ENCODE measurements at regions not wholly inside any gene's neighbourhood (a gene's known extent, or its start where the extent isn't known, plus 50 kb on each side); places are given as distances from the start of the nearest gene placed in this dataset.
A peak's percentile ranks its signal among the peaks of the same experiment; 100 is the strongest.

DNA sequence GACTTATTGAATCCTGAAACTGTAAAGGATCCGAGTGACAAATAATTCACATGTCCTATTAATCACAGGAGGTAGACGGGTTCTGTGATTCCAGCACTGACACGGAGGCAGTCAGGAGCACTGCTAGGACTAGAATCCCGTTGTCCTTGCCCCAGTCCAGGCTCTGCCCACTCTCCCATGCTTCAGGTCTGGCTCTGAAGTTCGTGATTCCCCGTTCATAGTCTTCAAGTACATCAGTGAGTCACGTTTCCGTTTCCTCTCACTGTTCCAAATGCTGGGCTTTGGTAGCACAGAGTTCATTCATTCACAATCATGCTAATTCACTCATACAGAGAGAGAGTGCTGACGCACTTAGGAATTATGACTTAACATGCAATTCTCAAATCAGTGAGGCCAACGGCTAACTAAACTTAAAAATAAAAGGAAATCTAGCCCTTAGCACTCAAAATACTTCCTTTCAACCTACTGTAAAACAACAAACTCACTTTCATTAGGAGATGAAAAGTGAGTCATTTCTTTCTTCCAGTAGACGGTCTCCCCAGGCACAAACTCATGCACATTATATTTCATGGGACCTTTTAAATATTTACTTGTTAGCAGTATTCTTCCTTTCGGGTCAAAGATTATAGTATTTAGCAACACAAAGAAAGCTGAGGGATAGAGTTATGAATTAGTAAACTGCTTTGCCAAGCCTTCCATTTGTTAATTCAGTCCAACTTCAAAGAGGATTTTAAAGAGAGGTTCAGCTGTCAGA is 94.0 kb upstream of the NHSL1 start (continued):
- no peak for TF ChIP-seq ZNF530 (CRISPR knock-in tag; IDR thresholded peaks at IDR 0.05; ENCODE audit: low read depth)
- TF ChIP-seq SRF (IDR thresholded peaks at IDR 0.05; ENCODE audit: low read depth, low read length) = no peak
- TF ChIP-seq, protein P1, sequence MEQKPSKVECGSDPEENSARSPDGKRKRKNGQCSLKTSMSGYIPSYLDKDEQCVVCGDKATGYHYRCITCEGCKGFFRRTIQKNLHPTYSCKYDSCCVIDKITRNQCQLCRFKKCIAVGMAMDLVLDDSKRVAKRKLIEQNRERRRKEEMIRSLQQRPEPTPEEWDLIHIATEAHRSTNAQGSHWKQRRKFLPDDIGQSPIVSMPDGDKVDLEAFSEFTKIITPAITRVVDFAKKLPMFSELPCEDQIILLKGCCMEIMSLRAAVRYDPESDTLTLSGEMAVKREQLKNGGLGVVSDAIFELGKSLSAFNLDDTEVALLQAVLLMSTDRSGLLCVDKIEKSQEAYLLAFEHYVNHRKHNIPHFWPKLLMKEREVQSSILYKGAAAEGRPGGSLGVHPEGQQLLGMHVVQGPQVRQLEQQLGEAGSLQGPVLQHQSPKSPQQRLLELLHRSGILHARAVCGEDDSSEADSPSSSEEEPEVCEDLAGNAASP (CRISPR knock-in tag; IDR thresholded peaks at IDR 0.05; ENCODE audit: borderline replicate concordance) = peak; percentile 34; the same call in 1 of the 2 replicates
- TF ChIP-seq NR3C1 (CRISPR knock-in tag; IDR thresholded peaks at IDR 0.05) = no peak
- TF ChIP-seq ZNF317 (CRISPR knock-in tag; IDR thresholded peaks at IDR 0.05) = no peak
- no peak for TF ChIP-seq ZNF577 (CRISPR knock-in tag; IDR thresholded peaks at IDR 0.05; ENCODE audit: borderline replicate concordance, low read depth)
- TF ChIP-seq, protein P2, sequence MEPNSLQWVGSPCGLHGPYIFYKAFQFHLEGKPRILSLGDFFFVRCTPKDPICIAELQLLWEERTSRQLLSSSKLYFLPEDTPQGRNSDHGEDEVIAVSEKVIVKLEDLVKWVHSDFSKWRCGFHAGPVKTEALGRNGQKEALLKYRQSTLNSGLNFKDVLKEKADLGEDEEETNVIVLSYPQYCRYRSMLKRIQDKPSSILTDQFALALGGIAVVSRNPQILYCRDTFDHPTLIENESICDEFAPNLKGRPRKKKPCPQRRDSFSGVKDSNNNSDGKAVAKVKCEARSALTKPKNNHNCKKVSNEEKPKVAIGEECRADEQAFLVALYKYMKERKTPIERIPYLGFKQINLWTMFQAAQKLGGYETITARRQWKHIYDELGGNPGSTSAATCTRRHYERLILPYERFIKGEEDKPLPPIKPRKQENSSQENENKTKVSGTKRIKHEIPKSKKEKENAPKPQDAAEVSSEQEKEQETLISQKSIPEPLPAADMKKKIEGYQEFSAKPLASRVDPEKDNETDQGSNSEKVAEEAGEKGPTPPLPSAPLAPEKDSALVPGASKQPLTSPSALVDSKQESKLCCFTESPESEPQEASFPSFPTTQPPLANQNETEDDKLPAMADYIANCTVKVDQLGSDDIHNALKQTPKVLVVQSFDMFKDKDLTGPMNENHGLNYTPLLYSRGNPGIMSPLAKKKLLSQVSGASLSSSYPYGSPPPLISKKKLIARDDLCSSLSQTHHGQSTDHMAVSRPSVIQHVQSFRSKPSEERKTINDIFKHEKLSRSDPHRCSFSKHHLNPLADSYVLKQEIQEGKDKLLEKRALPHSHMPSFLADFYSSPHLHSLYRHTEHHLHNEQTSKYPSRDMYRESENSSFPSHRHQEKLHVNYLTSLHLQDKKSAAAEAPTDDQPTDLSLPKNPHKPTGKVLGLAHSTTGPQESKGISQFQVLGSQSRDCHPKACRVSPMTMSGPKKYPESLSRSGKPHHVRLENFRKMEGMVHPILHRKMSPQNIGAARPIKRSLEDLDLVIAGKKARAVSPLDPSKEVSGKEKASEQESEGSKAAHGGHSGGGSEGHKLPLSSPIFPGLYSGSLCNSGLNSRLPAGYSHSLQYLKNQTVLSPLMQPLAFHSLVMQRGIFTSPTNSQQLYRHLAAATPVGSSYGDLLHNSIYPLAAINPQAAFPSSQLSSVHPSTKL (CRISPR knock-in tag; IDR thresholded peaks at IDR 0.05) = peak; percentile 90
- TF ChIP-seq ZNF678 (CRISPR knock-in tag; IDR thresholded peaks at IDR 0.05) = no peak
- TF ChIP-seq ZNF720 (CRISPR knock-in tag; IDR thresholded peaks at IDR 0.05) = no peak
- TF ChIP-seq CCDC6 (CRISPR knock-in tag; IDR thresholded peaks at IDR 0.05) = peak; percentile 73; the same call in 1 of the 2 replicates
- no peak for TF ChIP-seq ZFP36L2 (CRISPR knock-in tag; IDR thresholded peaks at IDR 0.05)
- no peak for TF ChIP-seq TBP (CRISPR knock-in tag; IDR thresholded peaks at IDR 0.05)
- no peak for TF ChIP-seq SNRNP70 (IDR thresholded peaks at IDR 0.05; ENCODE audit: low read depth, low read length)
- no peak for TF ChIP-seq ZZZ3 (CRISPR knock-in tag; IDR thresholded peaks at IDR 0.05; ENCODE audit: borderline replicate concordance)
- TF ChIP-seq TGIF2 (CRISPR knock-in tag; IDR thresholded peaks at IDR 0.05) = peak; percentile 77; the same call in 1 of the 2 replicates
- no peak for TF ChIP-seq MAF1 (CRISPR knock-in tag; IDR thresholded peaks at IDR 0.05; ENCODE audit: borderline replicate concordance)
- no peak for TF ChIP-seq KDM5A (IDR thresholded peaks at IDR 0.05; ENCODE audit: borderline replicate concordance, low read length)
- TF ChIP-seq PHF20 (CRISPR knock-in tag; IDR thresholded peaks at IDR 0.05) = no peak
- TF ChIP-seq DMAP1 (CRISPR knock-in tag; IDR thresholded peaks at IDR 0.05) = peak; percentile 70
- 0 out of 2 replicates have a peak, but pooled peaks have one; percentile 49 for TF ChIP-seq ZNF335 (CRISPR knock-in tag; IDR thresholded peaks at IDR 0.05)
- no peak for TF ChIP-seq ZNF616 (CRISPR knock-in tag; IDR thresholded peaks at IDR 0.05; ENCODE audit: low read depth)
- peak; percentile 40; the same call in 1 of the 2 replicates for TF ChIP-seq ZNF557 (CRISPR knock-in tag; IDR thresholded peaks at IDR 0.05)
- no peak for TF ChIP-seq ZNF674 (CRISPR knock-in tag; IDR thresholded peaks at IDR 0.05; ENCODE audit: low read depth)
- TF ChIP-seq KAT7 (CRISPR knock-in tag; IDR thresholded peaks at IDR 0.05; ENCODE audit: borderline replicate concordance) = 0 out of 2 replicates have a peak, but pooled peaks have one; percentile 33
- no peak for TF ChIP-seq FOXA1 (IDR thresholded peaks at IDR 0.05)
- no peak for TF ChIP-seq FOXA1 (CRISPR knock-in tag; IDR thresholded peaks at IDR 0.05)
- TF ChIP-seq, protein P3, sequence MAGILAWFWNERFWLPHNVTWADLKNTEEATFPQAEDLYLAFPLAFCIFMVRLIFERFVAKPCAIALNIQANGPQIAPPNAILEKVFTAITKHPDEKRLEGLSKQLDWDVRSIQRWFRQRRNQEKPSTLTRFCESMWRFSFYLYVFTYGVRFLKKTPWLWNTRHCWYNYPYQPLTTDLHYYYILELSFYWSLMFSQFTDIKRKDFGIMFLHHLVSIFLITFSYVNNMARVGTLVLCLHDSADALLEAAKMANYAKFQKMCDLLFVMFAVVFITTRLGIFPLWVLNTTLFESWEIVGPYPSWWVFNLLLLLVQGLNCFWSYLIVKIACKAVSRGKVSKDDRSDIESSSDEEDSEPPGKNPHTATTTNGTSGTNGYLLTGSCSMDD (CRISPR knock-in tag; IDR thresholded peaks at IDR 0.05) = no peak
